HG02623 (cell line): ENCODE measurements at regions not wholly inside any gene's neighbourhood (a gene's known extent, or its start where the extent isn't known, plus 50 kb on each side); places are given as distances from the start of the nearest gene placed in this dataset.

ENCODE experiments used
- ATAC-seq: cut with Tn5 transposase; IDR thresholded peaks from one replicate; pipeline ENCODE4 v1.9.1; 2021; ENCODE audit warnings: moderate library complexity; ENCODE audit not compliant: unreplicated experiment

DNA sequence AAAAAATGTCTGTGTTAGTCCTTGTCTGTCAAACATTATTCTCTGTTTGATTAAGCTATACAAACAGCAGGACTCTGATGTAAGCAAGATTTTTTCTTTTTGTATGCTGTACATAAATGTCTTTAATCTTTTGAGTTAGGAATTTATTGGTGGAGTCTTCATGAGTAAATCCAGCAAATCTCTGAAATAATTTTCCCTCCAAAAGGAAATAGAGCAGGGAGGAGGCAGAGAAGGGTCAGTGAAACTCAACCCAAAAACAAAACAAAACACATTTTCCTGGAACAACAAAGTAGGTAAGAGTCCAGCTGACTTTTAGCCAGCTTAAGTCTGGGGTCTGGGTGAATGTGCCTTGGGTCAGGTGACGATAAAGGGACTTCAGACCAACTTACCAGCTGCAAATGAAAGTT, 113.7 kb downstream of the FOXA2 start:
- ATAC-seq, result no peak

DNA sequence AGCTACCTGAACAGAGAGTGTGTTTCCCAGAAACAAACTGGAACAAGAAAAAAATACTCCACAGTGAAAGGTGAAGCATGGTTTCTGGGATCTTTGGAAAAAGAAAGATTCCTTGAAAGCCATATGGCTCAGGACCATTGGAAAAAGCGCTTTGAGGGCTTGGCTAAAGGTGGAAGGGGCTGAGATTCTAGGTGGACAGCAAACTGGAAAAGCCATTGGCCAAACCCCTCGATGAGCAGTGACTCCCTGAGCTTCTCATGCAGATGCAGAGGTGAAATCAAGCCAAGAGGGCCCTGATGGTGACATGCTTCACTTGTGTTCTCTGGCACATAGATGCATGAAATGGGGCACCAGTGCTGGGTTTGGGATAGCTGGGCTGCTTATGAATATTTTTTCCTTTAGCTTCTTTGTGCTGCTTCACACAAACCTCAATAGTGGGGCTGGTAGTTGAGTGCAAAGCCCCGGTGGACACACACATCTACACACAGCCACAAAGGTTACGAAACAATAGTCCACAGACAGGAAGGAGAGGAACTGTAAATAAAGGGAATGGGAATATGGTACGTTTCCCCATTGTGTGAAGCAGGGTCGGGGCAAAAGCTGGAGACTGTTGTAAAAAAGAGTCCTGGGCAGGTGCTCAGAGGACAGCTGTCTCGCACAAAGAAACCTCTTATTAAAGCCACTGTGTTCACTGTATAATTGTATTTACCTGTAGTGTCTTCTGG, 117.8 kb downstream of the FOXA2 start:
- ATAC-seq, result no peak

DNA sequence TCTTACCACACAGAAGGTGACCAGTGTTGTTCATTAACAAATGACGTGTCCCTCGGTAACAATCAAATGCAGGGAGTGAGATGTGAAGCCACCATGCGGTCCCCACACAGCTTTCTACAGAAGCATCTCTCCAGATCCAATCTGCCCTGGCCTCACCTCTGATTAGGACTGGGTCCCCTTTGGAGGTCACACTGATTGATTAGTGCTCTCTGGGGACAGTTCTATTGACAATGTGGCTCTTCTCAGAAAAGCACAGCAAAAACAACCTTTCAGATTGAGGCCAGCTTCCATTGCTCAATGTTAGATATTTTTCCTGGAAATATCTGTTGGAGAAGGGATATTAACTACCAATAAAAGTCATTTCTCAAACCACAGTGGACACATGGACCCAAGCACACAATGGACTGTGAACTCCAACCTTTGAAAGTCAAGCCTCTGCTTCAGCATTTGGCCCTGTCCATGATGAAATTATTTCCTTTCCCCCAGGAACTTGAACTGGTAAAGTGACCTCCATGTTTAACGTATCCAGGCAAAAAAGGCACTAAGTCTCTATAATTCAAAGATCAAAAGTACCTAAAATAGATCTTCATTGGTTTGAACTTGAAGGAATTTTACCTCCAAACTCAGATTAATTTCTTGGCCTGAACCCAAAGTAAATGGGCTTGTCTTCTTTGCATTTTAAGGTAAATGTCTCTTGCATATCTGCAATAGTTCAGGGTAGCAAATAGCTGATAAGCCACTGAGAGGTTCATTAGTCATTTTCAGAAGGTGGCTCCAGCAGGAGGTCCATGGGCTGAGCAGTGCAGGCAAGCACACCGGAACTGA, 118.5 kb downstream of the FOXA2 start:
- no peak for ATAC-seq

DNA sequence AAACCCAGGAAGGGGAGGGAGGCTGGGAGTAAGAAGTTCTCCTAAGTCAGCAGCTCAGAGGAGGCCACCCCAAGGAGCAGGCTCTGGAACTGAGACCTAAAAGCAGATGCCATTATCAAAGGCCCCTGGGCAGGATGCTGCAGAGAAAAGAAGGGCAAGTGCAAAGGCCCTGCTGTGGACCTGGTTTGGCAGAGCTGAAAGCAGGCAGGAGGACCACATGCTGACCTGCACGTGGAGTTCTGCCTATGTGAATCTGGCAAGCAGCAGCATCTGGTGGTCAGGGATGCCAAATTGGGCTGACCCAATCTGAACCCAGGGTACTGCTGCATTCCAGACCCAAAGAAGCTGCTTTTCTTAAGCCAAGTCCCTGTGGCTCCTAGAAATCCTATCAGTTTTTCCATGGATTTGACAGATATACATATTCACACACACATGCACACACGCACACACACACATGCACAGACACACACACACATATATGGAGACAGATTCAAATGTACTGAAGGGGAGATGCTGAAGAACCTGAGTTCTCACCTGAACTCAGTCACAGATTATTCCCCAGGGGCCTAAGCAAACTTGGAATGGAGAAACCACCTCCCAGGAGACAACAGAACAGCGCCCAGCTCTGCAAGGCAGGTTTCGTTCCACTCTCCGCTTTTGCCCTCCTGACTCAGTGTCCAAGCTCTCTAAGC, 119.9 kb downstream of the FOXA2 start:
- no peak for ATAC-seq

DNA sequence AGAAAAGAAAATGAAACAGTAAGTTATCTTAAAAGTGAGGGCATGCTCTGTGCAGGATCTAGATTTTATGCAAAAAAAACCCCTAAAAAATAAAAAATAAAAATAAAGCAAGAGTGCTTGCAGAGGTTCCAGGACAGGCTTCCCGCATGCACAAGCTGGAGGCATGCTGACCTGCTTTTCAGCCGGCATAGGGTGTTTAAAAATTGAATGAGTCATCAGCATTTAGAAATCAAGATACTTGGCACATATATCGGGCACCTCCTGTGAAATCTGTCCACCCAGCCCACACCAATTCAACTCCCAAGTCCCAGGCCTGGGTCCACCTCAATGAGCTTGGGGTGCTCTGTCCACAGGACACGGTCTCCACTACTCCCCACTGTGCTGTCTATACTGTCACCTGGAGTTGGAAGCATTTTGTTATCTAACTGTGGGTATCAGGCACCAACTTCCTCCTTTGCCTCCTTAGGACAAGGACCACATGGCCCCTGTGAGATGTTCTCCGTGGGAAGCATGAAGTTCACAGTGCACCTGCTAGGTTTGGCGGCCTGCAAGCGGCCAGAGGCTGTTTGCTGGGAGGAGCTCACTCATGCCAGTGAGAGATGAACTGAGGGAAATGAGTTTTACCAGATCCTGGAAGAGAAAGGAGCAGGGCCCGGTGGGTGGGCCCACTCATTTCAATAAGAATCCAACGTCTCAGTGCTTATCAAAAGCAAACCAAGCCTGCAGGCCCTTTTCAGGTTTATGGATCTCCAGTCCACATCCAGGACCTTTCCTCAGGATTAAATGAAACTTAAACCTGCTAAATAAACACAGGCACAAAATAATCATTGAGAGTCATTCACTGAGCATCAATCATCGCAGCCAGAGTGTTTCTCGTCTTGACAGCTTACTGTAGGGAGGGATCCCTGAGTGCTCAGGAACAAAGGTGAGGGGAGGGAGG, 121.1 kb downstream of the FOXA2 start:
- no peak for ATAC-seq

DNA sequence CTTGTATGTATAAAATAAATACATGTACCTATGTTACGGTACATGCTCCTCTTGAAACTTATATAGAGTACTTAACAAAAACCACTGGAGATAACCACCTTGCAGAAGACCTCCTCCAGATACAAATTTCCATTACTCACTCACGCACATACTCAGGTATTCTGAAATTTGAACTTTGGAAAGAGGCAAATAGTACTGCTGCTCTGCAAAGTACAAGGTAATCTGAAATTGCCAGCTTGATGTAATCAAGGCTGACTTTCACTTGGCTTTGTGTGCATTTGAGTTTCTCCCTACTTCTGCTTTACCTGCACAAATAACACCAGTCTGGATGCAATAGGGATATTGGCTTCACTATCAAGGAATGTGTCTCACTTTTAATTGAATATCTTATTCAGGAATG, 123.6 kb downstream of the FOXA2 start:
- ATAC-seq, result no peak

DNA sequence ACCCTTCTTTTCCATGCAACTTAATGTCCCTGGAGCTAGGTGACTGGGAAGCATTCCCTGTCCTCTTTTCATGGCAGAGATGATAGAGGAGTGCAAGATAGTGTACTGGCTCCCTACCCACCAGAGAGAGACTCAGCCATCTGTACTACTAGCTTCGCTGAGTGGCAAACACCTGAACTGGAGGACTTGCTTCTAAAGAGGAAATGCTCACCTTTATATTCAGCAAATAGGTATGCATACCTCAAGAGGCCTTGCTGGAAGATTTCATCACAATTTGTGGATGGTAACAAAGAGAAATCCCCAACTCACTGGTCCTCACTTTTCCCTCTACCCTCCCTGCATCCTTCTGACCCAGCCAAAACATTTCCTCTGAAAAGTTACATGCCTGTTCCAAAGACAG, 124.1 kb downstream of the FOXA2 start:
- ATAC-seq, result no peak

DNA sequence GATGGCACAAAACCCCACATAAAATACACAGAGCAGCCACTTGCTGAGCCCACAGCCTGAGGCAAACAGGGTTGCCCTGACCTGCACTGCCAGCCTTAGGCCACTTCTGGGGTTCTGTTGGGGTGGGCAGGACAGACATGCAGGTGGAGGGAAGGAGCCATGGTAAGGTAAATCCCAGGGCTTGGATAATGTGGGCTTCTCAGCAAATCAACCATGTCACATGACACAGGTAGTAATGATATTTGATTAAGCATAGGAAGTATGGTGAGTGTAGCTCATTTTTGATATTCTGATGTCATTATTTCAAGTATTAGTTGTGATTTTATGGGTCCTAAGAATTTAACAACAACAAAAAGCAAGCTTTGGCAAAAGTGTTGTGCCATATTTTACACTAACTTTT, 124.6 kb downstream of the FOXA2 start:
- ATAC-seq, result no peak

DNA sequence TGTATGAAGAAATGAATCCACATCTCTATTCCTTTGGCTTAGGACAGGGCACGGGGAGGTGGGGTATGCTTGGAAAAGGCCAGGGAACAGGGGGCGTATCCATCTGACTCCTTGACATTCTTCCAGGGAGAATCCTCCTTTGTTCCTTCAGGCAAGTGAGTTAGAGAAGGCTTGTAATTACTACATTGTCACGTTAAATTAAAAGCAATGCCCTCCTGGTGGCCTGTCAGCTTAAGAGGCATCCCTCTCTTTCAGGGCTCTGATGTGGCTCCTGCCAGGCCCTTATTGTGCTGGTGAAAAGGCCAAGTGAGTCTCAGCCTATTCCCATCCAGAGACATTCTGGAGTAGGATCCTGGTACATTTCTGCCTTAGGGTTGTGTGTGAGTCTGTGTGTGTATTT, 128.3 kb downstream of the FOXA2 start:
- ATAC-seq, result no peak

DNA sequence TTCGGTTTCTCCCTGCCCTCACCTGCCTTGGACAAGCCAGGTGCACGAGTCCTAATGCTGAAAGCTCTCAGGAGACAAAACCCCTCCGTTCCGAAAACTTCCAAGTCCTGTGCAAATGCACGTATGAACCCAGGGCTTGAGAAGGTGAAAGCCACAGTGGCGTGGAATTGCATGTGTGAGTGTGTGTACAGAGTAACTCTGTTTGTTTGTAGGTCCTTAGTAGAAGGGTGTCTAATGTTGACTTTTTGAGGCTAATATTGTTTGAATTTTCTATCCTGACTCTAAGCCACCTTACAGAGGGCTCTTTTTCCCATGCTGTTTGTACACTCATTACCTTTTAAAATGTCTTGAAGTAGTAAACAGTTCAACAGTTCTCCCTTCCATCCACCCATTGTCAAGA, 129.1 kb downstream of the FOXA2 start:
- no peak for ATAC-seq

DNA sequence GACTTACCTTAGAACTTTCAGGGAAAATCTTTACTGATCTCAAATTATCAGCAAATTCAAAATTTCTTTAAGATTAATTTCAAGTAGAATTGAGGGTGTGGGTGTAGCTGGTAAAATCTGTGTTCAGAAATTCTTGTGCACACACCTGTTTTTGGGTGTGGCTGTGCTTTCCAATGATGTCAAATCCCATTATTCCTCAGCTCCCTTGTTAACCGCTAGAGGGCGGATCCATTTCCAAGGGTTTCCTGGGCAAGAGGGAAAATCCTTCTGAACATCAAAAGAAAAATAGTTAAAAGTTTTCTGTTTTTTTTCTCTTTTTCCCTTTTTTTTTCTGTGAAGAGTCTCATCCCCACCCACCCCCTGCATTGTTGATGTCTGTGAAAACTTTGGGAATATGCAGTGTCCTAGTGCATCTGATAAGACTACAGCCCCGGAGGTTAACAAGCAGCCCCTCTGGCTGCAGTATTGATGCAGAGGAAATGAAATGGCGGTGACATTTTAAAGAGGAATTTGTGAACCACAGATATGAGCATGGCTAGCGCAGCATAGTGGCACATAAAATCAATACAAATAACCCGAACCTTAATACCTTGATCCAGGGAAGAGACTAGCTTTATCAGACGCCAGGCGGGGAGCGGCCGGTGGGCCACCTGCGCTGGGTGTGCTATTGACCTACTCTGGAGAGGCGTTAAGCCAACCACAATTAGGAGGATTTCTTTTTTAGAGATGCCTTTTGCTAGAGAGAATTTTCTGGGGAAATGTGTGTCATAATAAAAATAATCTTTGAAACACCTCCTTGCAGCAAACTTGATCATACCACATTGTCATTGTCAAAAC, 130.9 kb downstream of the FOXA2 start:
- no peak for ATAC-seq

DNA sequence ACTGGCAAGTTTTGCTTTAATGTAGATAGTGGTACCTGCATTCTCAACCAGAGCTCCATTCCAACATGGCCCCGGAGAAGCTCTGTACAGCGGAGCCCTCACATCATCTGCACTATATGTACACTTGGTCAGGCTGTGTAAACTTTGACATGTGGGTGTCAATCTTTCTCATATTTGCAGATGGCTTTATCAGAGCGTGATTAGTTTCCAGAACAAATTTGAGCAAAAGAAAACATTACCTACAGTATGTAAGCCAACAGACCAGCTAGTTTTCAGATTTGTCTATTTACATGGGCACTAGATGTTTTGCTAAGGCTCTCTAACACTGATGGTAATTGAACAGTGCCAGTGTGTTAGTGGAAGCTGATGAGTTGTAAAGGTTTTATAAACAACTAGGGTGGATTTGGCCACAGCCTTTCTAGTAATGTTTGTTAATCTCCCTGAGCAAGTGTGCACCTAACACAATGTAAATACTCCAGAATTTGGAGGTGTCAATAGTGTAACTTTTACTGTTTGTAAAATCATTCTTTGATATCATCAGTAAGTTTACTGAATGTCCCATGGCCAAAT, 131.8 kb downstream of the FOXA2 start:
- no peak for ATAC-seq

DNA sequence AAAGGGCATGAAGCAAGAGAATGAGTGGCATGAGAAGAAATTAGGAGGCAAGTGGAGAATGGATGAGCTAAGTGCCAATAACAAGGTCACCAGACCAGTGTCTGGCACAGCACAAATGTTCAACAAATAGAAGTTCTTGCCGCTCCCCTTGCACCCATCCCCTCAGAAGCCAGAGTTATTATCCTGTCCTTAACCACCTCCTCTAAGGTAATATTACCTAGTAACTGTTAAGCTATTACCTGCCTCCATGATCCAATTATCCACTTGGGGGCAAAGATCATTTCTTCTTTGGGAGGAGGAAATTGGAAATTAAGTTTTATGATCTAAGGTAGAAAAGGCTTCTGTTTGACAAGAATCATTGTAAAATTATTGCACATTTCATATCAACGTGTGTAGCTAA, 133.8 kb downstream of the FOXA2 start:
- no peak for ATAC-seq

DNA sequence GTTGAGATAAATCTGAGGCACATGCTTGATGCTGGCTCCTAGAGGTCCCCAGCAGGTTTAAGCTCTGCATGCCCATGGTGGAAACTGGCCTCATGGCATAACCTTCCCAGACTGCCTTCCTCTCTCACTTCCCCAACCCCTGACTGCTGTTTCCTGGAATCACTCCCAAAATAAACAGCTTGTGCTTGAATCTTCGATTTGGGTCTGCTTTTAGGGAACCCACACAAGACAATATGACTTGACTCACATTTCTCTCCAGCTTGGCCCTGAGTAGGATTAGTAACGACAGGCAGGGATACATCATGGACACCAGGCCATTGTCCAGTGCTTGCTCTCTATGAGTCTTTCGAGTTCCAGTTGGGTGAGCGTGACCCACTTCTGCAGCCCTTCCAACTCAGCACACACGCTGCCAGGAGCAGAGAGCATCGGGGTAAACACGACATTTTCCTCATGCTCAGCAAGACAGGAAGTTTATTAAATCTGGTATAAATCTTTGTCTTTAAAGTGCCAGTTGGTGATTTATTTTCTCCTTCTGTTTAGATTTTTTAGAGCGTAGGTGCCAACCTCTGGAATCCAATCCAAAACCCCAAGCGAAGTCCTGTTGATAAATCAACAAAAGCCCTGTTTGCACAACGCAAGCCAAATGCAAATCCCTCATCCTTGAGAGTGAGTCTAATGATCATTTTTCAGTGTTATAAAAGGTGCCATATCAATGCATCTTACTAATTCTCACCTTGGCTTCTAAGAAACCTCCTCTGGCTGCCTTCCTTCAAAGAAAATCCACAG, 135.0 kb downstream of the FOXA2 start:
- no peak for ATAC-seq

DNA sequence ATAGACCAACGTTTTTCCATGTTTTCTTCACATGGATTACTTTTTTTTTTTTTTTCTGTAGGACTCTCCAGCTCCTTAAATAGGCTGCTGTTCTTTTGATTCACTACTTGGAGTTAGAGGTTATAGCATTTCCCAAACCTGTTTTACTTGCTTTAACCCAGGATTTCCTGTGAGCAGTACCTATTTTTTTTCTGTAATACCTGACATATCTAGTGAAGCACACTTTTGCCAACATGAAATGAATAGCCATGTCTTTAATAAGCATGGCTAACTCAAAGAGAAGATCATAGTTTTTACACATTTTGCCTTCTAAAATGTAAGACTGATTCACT, 137.0 kb downstream of the FOXA2 start:
- ATAC-seq, result no peak

DNA sequence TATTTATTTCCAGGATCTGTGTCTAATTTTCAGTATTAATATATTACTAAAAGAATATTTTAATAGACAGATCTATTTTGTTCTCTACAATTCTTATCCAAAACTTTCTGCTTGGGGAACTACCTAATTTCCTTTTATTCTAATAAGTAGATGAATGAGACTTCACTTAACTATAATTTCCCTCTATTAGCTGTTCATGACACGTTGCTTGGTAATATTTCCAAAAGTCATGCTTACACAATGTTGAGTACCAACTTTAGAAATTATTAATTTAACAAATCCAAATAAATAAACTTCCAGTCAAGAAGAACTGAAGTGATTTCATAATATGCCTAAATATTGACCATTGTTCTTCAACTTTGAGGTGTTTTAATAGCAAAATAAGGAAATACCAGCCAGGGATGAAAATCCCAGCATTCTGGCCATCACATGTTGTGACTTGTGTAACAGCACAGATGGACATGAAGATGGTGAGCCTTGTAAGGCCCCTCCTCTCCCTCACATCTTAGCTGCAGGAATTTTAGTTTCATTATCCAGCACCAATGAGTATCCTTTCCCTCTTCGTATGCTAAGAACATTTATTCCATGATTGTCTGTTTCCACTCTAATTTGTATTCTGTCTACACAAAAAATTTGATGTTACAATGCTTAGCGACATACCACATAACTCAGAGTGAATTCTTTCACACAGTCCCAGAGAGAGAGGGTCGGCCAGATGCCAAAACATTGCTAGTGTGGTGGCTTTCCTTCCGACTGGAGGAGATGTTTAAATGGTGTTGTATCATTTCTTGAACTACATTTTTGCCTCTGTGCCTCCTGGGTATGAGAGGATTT, 137.5 kb downstream of the FOXA2 start:
- ATAC-seq, result no peak

DNA sequence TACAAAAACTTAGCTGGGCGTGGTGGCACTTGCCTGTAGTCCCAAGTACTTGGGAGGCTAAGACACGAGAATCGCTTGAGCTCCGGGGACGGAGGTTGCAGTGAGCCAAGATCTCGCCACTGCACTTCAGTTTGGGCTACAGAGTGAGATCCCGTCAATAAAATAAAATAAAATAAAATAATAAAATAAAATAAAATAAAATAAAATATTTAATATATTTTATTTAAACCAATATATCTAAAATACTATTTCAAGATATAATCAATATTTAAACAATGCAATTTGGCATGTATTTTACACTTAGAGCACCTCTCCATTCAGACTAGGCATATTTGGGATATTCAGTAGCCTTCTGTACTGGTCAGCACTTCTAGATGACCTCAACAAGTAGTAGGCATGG, 142.1 kb downstream of the FOXA2 start:
- no peak for ATAC-seq

DNA sequence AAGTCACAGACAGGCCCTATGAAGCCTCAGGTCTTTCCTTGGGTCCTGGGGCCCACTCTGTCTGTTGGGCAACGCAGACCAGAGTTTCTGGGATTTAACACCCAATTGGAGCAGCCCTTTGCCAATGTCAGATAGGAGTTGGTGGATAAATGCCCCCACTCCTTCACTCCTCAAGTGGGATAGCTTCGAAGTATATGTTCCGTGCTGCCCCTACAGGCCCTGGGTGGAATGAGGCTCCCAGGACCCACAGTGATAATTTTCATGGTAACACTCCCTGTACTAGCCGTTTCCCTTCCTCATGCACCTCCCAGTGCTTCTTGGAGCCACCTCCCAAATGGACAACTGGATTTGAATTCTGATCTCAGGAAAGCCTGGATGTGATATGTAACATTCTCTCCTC, 145.4 kb downstream of the FOXA2 start:
- no peak for ATAC-seq
